Natural killer cell (primary cell): ENCODE measurements at regions not wholly inside any gene's neighbourhood (a gene's known extent, or its start where the extent isn't known, plus 50 kb on each side); places are given as distances from the start of the nearest gene placed in this dataset.

Source experiments
- ATAC-seq, 3 donors: fragments of 150-1000 bp in 2 of 3; fragments of 200-7000 bp in 1 of 3; cut with Tn5 transposase; 1 replicate in 1 of 3; 2 replicates in 2 of 3; pipeline ENCODE4 v1.10.0; 2021; ENCODE audit warnings: mild to moderate bottlenecking in 2 of 3, moderate library complexity in 2 of 3
- DNase-seq, 2 donors: peaks; one replicate each; pipeline versions ENCODE4 v3.0.0 to v3.0.0-alpha.2; 2013 to 2021; ENCODE audit warnings: mixed read lengths in 1 of 2
- H3K27ac ChIP-seq: one replicate; pipeline ENCODE4 v1.5.1; 2013; ENCODE audit warnings: mild to moderate bottlenecking, low read length
- H3K27me3 ChIP-seq: one replicate; pipeline ENCODE4 v1.6.1; 2013; ENCODE audit warnings: low read length; ENCODE audit not compliant: control insufficient read depth, insufficient read depth
- H3K36me3 ChIP-seq: one replicate; pipeline ENCODE4 v1.6.1; 2013; ENCODE audit warnings: low read length; ENCODE audit not compliant: control insufficient read depth, insufficient read depth
- H3K4me1 ChIP-seq: one replicate; pipeline ENCODE4 v1.6.1; 2013; ENCODE audit warnings: low read length; ENCODE audit not compliant: control insufficient read depth, insufficient read depth
- H3K4me3 ChIP-seq: one replicate; pipeline ENCODE4 v1.5.1; 2013; ENCODE audit warnings: low read length
- H3K9me3 ChIP-seq: one replicate; pipeline ENCODE4 v1.6.1; 2013; ENCODE audit warnings: low read length; ENCODE audit not compliant: control insufficient read depth, insufficient read depth
- H3K27ac Mint-ChIP-seq, 2 donors: one replicate each; pipeline ENCODE4 v1.8.0; 2022; ENCODE audit warnings: mild to moderate bottlenecking in 2 of 2, mixed read lengths in 2 of 2, moderate library complexity in 1 of 2
- H3K27me3 Mint-ChIP-seq, 2 donors: one replicate each; pipeline ENCODE4 v1.8.0; 2022; ENCODE audit warnings: low read depth in 2 of 2, mixed read lengths in 2 of 2
- H3K36me3 Mint-ChIP-seq: one replicate; pipeline ENCODE4 v1.8.0; 2022; ENCODE audit warnings: mixed read lengths
- H3K4me1 Mint-ChIP-seq, 2 donors: one replicate each; pipeline ENCODE4 v1.8.0; 2022; ENCODE audit warnings: mixed read lengths in 2 of 2
- H3K4me3 Mint-ChIP-seq: one replicate; pipeline ENCODE4 v1.8.0; 2022; ENCODE audit warnings: mild to moderate bottlenecking, moderate library complexity, mixed read lengths
- H3K9me3 Mint-ChIP-seq, 2 donors: one replicate each; pipeline ENCODE4 v1.8.0; 2022; ENCODE audit warnings: mixed read lengths in 2 of 2
- WGBS: methylation state at CpG from one replicate; pipeline ENCODE4 v1.1.7; 2013; ENCODE audit warnings: missing lambda C conversion rate; ENCODE audit not compliant: insufficient coverage; 5-methylcytosine and 5-hydroxymethylcytosine counted together
- intact Hi-C: fragments of 100-400 bp; cut with micrococcal nuclease; formaldehyde crosslinking; loops from one replicate; pipeline ENCODE4 v1.14.2; 2022
- TF ChIP-seq, protein P1 (sequence below): fragments of 200-600 bp; IDR thresholded peaks from one replicate; pipeline ENCODE4 v1.8.0; 2022; ENCODE audit warnings: antibody characterized with exemption

DNA sequence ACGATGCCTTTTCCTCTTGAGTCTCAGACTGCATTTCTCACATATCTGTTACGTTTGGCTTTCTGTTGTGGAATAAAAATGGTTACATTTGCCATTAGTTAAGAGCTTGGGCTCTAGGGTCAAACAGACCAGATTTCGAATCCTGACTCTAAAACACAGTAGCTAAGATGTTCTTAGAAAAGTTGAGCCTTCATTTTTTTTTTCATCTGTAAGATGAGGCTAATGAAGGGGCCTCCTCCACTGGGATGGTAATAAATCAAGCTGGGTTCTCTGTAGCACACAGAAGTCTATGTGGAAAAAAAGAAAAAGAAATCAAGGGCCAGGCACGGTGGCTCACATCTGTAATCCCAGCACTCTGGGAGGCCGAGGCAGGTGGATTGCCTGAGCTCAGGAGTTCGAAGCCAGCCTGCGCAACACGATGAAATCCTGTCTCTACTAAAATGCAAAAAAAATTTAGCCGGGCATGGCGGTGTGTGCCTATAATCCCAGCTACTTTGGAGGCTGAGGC is 49.9 kb upstream of the CAPRIN1 start:
- TF ChIP-seq, protein P1, sequence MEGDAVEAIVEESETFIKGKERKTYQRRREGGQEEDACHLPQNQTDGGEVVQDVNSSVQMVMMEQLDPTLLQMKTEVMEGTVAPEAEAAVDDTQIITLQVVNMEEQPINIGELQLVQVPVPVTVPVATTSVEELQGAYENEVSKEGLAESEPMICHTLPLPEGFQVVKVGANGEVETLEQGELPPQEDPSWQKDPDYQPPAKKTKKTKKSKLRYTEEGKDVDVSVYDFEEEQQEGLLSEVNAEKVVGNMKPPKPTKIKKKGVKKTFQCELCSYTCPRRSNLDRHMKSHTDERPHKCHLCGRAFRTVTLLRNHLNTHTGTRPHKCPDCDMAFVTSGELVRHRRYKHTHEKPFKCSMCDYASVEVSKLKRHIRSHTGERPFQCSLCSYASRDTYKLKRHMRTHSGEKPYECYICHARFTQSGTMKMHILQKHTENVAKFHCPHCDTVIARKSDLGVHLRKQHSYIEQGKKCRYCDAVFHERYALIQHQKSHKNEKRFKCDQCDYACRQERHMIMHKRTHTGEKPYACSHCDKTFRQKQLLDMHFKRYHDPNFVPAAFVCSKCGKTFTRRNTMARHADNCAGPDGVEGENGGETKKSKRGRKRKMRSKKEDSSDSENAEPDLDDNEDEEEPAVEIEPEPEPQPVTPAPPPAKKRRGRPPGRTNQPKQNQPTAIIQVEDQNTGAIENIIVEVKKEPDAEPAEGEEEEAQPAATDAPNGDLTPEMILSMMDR = no peak
- H3K36me3 ChIP-seq = no peaks in the 10 kb centered on the region
- H3K9me3 ChIP-seq = no peaks in the 10 kb centered on the region
- peaks cover 10% of the 10 kb centered on the region for H3K27me3 ChIP-seq
- H3K27ac Mint-ChIP-seq = no peak overlapping the region
- intact Hi-C loops = no loop called here
- WGBS = 90% methylated on average over 10 of the region's 10 CpGs
- DNase-seq (no peak), ATAC-seq (no peak)
- no peak overlapping the region for H3K4me3 Mint-ChIP-seq
- peaks cover 7 to 10% of the 10 kb centered on the region in 2 donors for H3K4me1 Mint-ChIP-seq
- H3K27me3 Mint-ChIP-seq = peaks cover 19 to 36% of the 10 kb centered on the region in 2 donors
- no peaks in the 10 kb centered on the region for H3K9me3 Mint-ChIP-seq
- peaks cover 5% of the 10 kb centered on the region for H3K4me1 ChIP-seq
- no peak overlapping the region for H3K4me3 ChIP-seq
- no peaks in the 10 kb centered on the region for H3K36me3 Mint-ChIP-seq
- H3K27ac ChIP-seq = no peak overlapping the region

GRCh38 chr11:33999393-33999792 is 52.1 kb upstream of the CAPRIN1 start:
- WGBS = 63% methylated on average over 2 of the region's 2 CpGs
- H3K36me3 ChIP-seq = no peaks in the 10 kb centered on the region
- Mint-ChIP-seq H3K9me3 (no peaks in the 10 kb centered on the region), H3K4me3 (no peak overlapping the region), H3K4me1 (peaks cover 7 to 10% of the 10 kb centered on the region in 2 donors), H3K36me3 (no peaks in the 10 kb centered on the region), H3K27ac (no peak overlapping the region), H3K27me3 (peaks cover 22% of the 10 kb centered on the region in 2 donors)
- no peak for DNase-seq
- H3K4me1 ChIP-seq = peaks cover 5% of the 10 kb centered on the region
- no peaks in the 10 kb centered on the region for H3K9me3 ChIP-seq
- ATAC-seq = no peak
- TF ChIP-seq, protein P1 = no peak
- peaks cover 11% of the 10 kb centered on the region for H3K27me3 ChIP-seq
- H3K4me3 ChIP-seq = no peak overlapping the region
- H3K27ac ChIP-seq = no peak overlapping the region
- intact Hi-C loops = loop anchor here (5.0 kb wide), 1 partner anchor 73 kb away; no protein-coding TSS in a partner anchor

- H3K4me3 ChIP-seq = no peak overlapping the region
- TF ChIP-seq, protein P1 = no peak
- H3K4me1 Mint-ChIP-seq = peaks cover 7 to 10% of the 10 kb centered on the region in 2 donors
- intact Hi-C loops = loop anchor here (1.0 to 5.0 kb wide), 4 partner anchors 55 to 362 kb away; partner anchors contain the start of gene NAT10
- no peak overlapping the region for H3K4me3 Mint-ChIP-seq
- peaks cover 5% of the 10 kb centered on the region for H3K4me1 ChIP-seq
- ATAC-seq = no peak
- H3K9me3 Mint-ChIP-seq = no peaks in the 10 kb centered on the region
- H3K36me3 Mint-ChIP-seq = no peaks in the 10 kb centered on the region
- DNase-seq = no peak
- peaks cover 19 to 22% of the 10 kb centered on the region in 2 donors for H3K27me3 Mint-ChIP-seq
- peaks cover 11% of the 10 kb centered on the region for H3K27me3 ChIP-seq
- H3K9me3 ChIP-seq = no peaks in the 10 kb centered on the region
- no peak overlapping the region for H3K27ac Mint-ChIP-seq
- 85% methylated on average over 7 of the region's 7 CpGs for WGBS
- no peaks in the 10 kb centered on the region for H3K36me3 ChIP-seq
- H3K27ac ChIP-seq = no peak overlapping the region
Observed at GRCh38 chr11:33997584-33998251, 53.8 kb upstream of the CAPRIN1 start.
